Immature natural killer cell (primary cell): ENCODE measurements at regions not wholly inside any gene's neighbourhood (a gene's known extent, or its start where the extent isn't known, plus 50 kb on each side); places are given as distances from the start of the nearest gene placed in this dataset.

Experiments used
- DNase-seq, 3 donors: peaks; one replicate each; pipeline ENCODE4 v3.0.0; 2022; ENCODE audit warnings: mixed read lengths in 1 of 3
- H3K27ac Mint-ChIP-seq, 6 donors: one replicate each; pipeline ENCODE4 v1.8.0; 2020; ENCODE audit warnings: mixed read lengths in 6 of 6, mild to moderate bottlenecking in 5 of 6, inconsistent platforms in 4 of 6, moderate library complexity in 3 of 6
- H3K27me3 Mint-ChIP-seq, 3 donors: one replicate each; pipeline ENCODE4 v1.8.0; 2020 to 2021; ENCODE audit warnings: low read depth in 3 of 3, mild to moderate bottlenecking in 3 of 3, mixed read lengths in 3 of 3, moderate library complexity in 3 of 3, inconsistent platforms in 1 of 3
- H3K36me3 Mint-ChIP-seq, 3 donors: one replicate each; pipeline ENCODE4 v1.8.0; 2020; ENCODE audit warnings: mixed read lengths in 3 of 3, inconsistent platforms in 2 of 3, mild to moderate bottlenecking in 2 of 3
- H3K4me1 Mint-ChIP-seq, 2 donors: one replicate each; pipeline ENCODE4 v1.8.0; 2020; ENCODE audit warnings: inconsistent platforms in 2 of 2, mild to moderate bottlenecking in 2 of 2, mixed read lengths in 2 of 2, moderate library complexity in 1 of 2
- H3K4me3 Mint-ChIP-seq, 5 donors: one replicate each; pipeline ENCODE4 v1.8.0; 2020; ENCODE audit warnings: mild to moderate bottlenecking in 5 of 5, mixed read lengths in 5 of 5, inconsistent platforms in 3 of 5, moderate library complexity in 3 of 5
- H3K9me3 Mint-ChIP-seq, 6 donors: one replicate each; pipeline ENCODE4 v1.8.0; 2020; ENCODE audit warnings: mild to moderate bottlenecking in 6 of 6, mixed read lengths in 6 of 6, inconsistent platforms in 4 of 6, moderate library complexity in 3 of 6

- no peaks in the 10 kb centered on the region for H3K4me1 Mint-ChIP-seq
These were observed 939.8 kb downstream of the SORCS1 start for GRCh38 chr10:106224676-106225075.

DNA sequence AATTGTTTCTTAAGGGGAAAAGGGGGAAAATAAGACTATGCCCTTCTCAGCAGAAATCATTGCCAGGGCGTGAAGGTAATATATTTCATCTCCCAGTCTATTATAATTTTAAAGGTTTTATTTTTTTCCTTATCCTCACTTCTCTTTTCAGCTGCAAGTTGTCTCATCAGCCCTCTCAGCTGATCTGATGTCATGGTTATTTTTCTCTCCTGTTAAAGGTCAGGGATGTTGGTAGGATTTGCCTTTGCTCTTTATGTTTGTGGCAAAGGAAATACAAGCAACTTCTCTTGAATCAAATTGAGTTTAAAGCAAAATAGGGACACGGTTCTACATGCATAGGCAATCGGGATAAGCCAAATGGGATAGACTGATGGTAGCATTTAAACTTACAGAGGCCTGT, 946.9 kb downstream of the SORCS1 start:
- H3K9me3 Mint-ChIP-seq = peaks cover 3 to 26% (median 8%) of the 10 kb centered on the region in 6 donors
- H3K36me3 Mint-ChIP-seq = no peaks in the 10 kb centered on the region
- no peak for DNase-seq
- H3K27me3 Mint-ChIP-seq = peaks cover 0 to 2% (median 0%) of the 10 kb centered on the region in 3 donors
- no peak overlapping the region for H3K27ac Mint-ChIP-seq
- no peak overlapping the region for H3K4me3 Mint-ChIP-seq
- H3K4me1 Mint-ChIP-seq = no peaks in the 10 kb centered on the region

More at GRCh38 chr10:106224676-106225075, 939.8 kb downstream of the SORCS1 start:
- DNase-seq = no peak
- no peak overlapping the region for H3K27ac Mint-ChIP-seq
- no peaks in the 10 kb centered on the region for H3K36me3 Mint-ChIP-seq
- peaks cover 0 to 14% (median 5%) of the 10 kb centered on the region in 6 donors for H3K9me3 Mint-ChIP-seq
- no peak overlapping the region for H3K4me3 Mint-ChIP-seq
- H3K27me3 Mint-ChIP-seq = peaks cover 0 to 2% (median 0%) of the 10 kb centered on the region in 3 donors

DNA sequence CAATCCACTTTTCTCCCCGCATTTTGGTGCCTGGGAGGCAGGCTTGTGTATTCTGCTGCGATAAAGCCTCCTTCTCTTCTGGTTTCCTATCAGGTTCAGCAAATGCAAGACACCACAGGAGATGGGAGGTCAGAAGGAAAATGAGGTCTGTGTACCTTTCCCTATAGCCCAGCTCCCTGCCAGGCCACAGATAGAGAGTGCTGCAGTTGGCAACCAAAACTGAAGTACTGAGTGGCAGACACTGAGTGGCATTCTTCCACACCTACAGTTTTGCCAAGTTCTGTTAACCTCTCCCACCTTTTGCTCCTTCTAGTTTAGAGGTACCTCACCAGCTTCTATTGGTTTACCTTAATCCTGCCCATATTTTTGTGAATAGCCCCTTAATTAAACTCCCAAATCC, 948.4 kb downstream of the SORCS1 start:
- H3K27ac Mint-ChIP-seq = no peak overlapping the region
- peaks cover 0 to 4% (median 0%) of the 10 kb centered on the region in 3 donors for H3K36me3 Mint-ChIP-seq
- peaks cover 0 to 2% (median 0%) of the 10 kb centered on the region in 3 donors for H3K27me3 Mint-ChIP-seq
- H3K4me3 Mint-ChIP-seq = no peak overlapping the region
- DNase-seq = no peak
- H3K9me3 Mint-ChIP-seq = peaks cover 5 to 31% (median 11%) of the 10 kb centered on the region in 6 donors
- H3K4me1 Mint-ChIP-seq = no peaks in the 10 kb centered on the region

GRCh38 chr10:106214243-106214642, 950.3 kb downstream of the SORCS1 start:
- no peak for DNase-seq
- H3K4me1 Mint-ChIP-seq = no peaks in the 10 kb centered on the region
- H3K9me3 Mint-ChIP-seq = peaks cover 5 to 38% (median 11%) of the 10 kb centered on the region in 6 donors
- no peaks in the 10 kb centered on the region for H3K27me3 Mint-ChIP-seq
- peaks cover 0 to 4% (median 0%) of the 10 kb centered on the region in 3 donors for H3K36me3 Mint-ChIP-seq
- H3K27ac Mint-ChIP-seq = no peak overlapping the region
- no peak overlapping the region for H3K4me3 Mint-ChIP-seq

GRCh38 chr10:106213493-106213892, 951.0 kb downstream of the SORCS1 start:
- Mint-ChIP-seq H3K4me3 (no peak overlapping the region), H3K27me3 (no peaks in the 10 kb centered on the region), H3K36me3 (peaks cover 0 to 4% (median 0%) of the 10 kb centered on the region in 3 donors), H3K4me1 (no peaks in the 10 kb centered on the region), H3K9me3 (peaks cover 5 to 41% (median 13%) of the 10 kb centered on the region in 6 donors), H3K27ac (no peak overlapping the region)
- no peak for DNase-seq

GRCh38 chr10:106198275-106198674, 966.2 kb downstream of the SORCS1 start:
- Mint-ChIP-seq H3K4me3 (no peak overlapping the region), H3K27me3 (peaks cover 0 to 2% (median 0%) of the 10 kb centered on the region in 3 donors), H3K4me1 (no peaks in the 10 kb centered on the region), H3K36me3 (no peaks in the 10 kb centered on the region), H3K27ac (no peak overlapping the region), H3K9me3 (peaks cover 0 to 19% (median 5%) of the 10 kb centered on the region in 6 donors)
- DNase-seq = no peak

- DNase-seq = no peak
- peaks cover 3 to 39% (median 4%) of the 10 kb centered on the region in 6 donors for H3K9me3 Mint-ChIP-seq
- H3K36me3 Mint-ChIP-seq = no peaks in the 10 kb centered on the region
- no peak overlapping the region for H3K4me3 Mint-ChIP-seq
- H3K27me3 Mint-ChIP-seq = peaks cover 0 to 2% (median 0%) of the 10 kb centered on the region in 3 donors
- no peak overlapping the region for H3K27ac Mint-ChIP-seq
- no peaks in the 10 kb centered on the region for H3K4me1 Mint-ChIP-seq
These were observed 975.2 kb downstream of the SORCS1 start for GRCh38 chr10:106189292-106189691.

- no peak for DNase-seq
- H3K4me3 Mint-ChIP-seq = no peak overlapping the region
- H3K4me1 Mint-ChIP-seq = no peaks in the 10 kb centered on the region
- H3K36me3 Mint-ChIP-seq = no peaks in the 10 kb centered on the region
- peaks cover 2 to 35% (median 7%) of the 10 kb centered on the region in 6 donors for H3K9me3 Mint-ChIP-seq
- H3K27ac Mint-ChIP-seq = no peak overlapping the region
- H3K27me3 Mint-ChIP-seq = no peaks in the 10 kb centered on the region
These were observed 978.6 kb downstream of the SORCS1 start for GRCh38 chr10:106185951-106186350.

DNA sequence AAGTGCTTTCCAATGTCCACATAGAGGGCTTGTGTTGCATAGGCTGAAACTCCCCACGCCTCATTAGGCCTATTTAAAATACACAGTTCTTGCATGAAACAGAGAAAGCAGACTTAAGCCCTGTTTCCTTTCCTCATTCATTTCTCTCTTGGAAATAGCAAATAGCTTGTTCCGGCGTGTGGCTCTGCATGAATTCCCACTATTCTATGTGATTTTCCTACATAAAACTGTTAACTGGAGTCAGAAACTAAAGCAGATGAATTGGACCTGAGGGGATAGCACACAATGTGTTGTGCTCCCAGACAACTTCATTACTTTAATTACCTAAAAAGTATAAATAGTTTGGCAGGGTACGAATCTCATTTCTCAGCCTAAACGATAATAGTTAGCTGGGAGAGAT, 981.5 kb downstream of the SORCS1 start:
- DNase-seq = no peak
- H3K27ac Mint-ChIP-seq = no peak overlapping the region

DNA sequence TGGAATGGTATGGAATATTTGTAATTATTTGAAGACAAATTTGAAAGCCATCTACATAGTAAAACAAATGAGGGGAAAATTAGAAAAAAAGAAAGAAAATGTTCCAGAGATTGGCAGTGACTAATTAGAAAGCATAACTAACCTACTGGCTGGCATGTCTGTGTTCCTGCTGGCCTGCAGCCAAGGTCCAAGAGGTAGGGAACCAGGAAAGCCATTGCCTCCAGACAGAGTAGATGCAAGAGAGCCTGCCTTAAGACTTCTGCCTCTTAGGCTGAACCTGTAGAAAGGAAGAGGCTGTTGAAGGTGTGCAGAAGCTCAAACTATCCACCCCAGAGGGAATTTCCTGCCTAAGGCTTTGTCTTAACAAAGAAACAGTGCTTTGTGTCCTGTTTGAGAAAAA, 982.0 kb downstream of the SORCS1 start:
- Mint-ChIP-seq H3K9me3 (peaks cover 0 to 32% (median 8%) of the 10 kb centered on the region in 6 donors), H3K27me3 (no peaks in the 10 kb centered on the region), H3K4me1 (no peaks in the 10 kb centered on the region), H3K36me3 (no peaks in the 10 kb centered on the region), H3K4me3 (no peak overlapping the region), H3K27ac (no peak overlapping the region)
- DNase-seq = no peak

More for the DNA sequence above, 981.5 kb downstream of the SORCS1 start:
- Mint-ChIP-seq H3K4me1 (no peaks in the 10 kb centered on the region), H3K36me3 (no peaks in the 10 kb centered on the region), H3K27me3 (no peaks in the 10 kb centered on the region), H3K9me3 (peaks cover 0 to 29% (median 8%) of the 10 kb centered on the region in 6 donors), H3K4me3 (no peak overlapping the region)

DNA sequence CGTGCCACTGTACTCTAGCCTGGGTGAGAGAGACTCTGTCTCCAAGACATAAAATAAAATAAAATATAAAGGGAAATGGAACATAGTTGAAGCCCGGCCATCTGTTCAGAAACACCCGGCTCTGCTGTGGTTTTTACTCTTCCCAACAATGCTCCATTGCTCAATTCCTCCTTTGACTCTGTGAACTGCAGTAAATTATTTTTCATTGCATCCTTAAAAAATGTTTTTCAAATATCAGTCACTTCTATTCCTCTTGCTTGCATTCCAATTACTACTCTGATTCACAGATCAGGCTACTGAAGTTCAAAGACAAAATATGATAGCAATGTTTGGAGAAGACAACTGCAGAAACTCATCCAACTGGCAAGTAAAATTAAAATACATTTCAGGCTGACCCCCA, 983.0 kb downstream of the SORCS1 start:
- no peaks in the 10 kb centered on the region for H3K36me3 Mint-ChIP-seq

DNA sequence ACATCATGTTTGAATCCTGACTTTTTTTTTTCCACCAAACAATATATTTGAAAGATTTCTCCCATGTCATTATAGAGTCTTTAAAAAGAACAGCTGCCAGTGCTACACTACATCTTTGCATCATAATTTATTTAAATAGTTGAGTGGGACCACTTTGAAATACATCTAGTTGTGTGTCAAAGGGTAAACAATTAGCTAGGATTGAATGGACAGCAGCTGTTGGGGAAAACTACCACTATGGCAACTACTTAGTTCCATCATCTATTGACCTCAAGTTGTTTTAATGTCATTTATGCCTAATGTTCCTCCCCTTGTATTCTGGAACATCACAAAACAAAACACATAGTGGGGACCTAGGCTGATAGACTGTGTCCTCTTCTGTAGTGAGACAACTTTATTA, 985.1 kb downstream of the SORCS1 start:
- H3K27me3 Mint-ChIP-seq = no peaks in the 10 kb centered on the region
- H3K27ac Mint-ChIP-seq = no peak overlapping the region
- no peak for DNase-seq
- peaks cover 0 to 33% (median 4%) of the 10 kb centered on the region in 6 donors for H3K9me3 Mint-ChIP-seq
- no peaks in the 10 kb centered on the region for H3K4me1 Mint-ChIP-seq
- no peak overlapping the region for H3K4me3 Mint-ChIP-seq
- no peaks in the 10 kb centered on the region for H3K36me3 Mint-ChIP-seq

More for the DNA sequence above, 983.0 kb downstream of the SORCS1 start:
- Mint-ChIP-seq H3K27me3 (no peaks in the 10 kb centered on the region), H3K4me3 (no peak overlapping the region), H3K9me3 (peaks cover 0 to 35% (median 9%) of the 10 kb centered on the region in 6 donors), H3K27ac (no peak overlapping the region), H3K4me1 (no peaks in the 10 kb centered on the region)
- DNase-seq = no peak

GRCh38 chr10:106175760-106176377, 988.6 kb downstream of the SORCS1 start:
- no peak overlapping the region for H3K27ac Mint-ChIP-seq
- H3K27me3 Mint-ChIP-seq = no peaks in the 10 kb centered on the region
- DNase-seq = no peak
- H3K4me1 Mint-ChIP-seq = no peaks in the 10 kb centered on the region
- H3K36me3 Mint-ChIP-seq = no peaks in the 10 kb centered on the region
- H3K9me3 Mint-ChIP-seq = peaks cover 0 to 23% (median 6%) of the 10 kb centered on the region in 6 donors
- H3K4me3 Mint-ChIP-seq = no peak overlapping the region

DNA sequence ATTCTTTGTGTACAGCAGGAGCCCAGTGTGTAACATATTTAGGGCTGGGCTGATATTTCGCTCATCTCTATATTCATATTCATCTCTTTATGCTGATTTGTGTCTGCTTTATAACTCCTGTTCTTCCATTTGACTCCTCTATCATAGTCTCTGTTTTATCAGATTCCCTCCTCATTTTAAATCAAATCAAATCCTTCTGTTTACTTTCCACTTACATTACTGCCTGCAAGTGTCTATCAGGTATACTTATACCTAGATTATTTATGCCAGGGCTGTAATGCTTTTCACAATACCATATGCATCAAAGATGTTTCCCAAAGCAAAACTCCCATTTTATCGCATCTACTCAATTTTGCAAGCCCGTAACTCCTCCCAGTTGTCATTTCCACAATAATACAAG, 990.7 kb downstream of the SORCS1 start:
- no peaks in the 10 kb centered on the region for H3K27me3 Mint-ChIP-seq
- no peaks in the 10 kb centered on the region for H3K4me1 Mint-ChIP-seq
- H3K4me3 Mint-ChIP-seq = no peak overlapping the region
- no peak for DNase-seq
- H3K9me3 Mint-ChIP-seq = peaks cover 0 to 30% (median 8%) of the 10 kb centered on the region in 6 donors
- H3K27ac Mint-ChIP-seq = no peak overlapping the region
- H3K36me3 Mint-ChIP-seq = no peaks in the 10 kb centered on the region

DNA sequence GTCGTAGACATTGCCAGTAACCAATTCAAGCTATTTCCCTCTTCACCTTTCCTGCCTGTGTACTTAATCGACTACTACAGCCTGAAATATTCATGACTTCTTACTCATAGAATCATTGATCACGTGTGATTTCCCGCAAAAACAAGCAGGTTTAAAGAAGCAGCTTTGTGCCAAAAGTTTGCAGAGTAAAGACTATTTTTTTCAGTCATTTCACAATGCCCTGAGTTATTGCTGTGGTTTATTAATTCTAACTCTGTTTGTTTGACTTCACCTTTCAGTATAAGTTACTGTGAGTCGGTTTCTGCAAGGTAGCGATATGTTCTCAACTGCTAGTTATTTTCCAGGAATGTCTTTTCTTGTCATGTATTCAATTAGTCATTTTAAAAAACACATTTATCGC, 995.3 kb downstream of the SORCS1 start:
- no peaks in the 10 kb centered on the region for H3K27me3 Mint-ChIP-seq
- H3K9me3 Mint-ChIP-seq = peaks cover 0 to 17% (median 6%) of the 10 kb centered on the region in 6 donors
- H3K27ac Mint-ChIP-seq = no peak overlapping the region
- no peak overlapping the region for H3K4me3 Mint-ChIP-seq
- no peaks in the 10 kb centered on the region for H3K36me3 Mint-ChIP-seq
- no peak for DNase-seq
- no peaks in the 10 kb centered on the region for H3K4me1 Mint-ChIP-seq
